Endothelial cell (in vitro differentiated cells): ENCODE measurements at regions not wholly inside any gene's neighbourhood (a gene's known extent, or its start where the extent isn't known, plus 50 kb on each side); places are given as distances from the start of the nearest gene placed in this dataset.

Experiments
- DNase-seq: peaks from one replicate; pipeline ENCODE4 v3.0.0; 2021; ENCODE audit warnings: low spot score
- H3K27ac Mint-ChIP-seq: one replicate; pipeline ENCODE4 v1.8.0; 2021; ENCODE audit warnings: mixed read lengths, inconsistent platforms; ENCODE audit not compliant: unreplicated experiment
- H3K27me3 Mint-ChIP-seq: one replicate; pipeline ENCODE4 v1.8.0; 2021; ENCODE audit warnings: mild to moderate bottlenecking, moderate library complexity, mixed read lengths, inconsistent platforms; ENCODE audit not compliant: unreplicated experiment
- H3K36me3 Mint-ChIP-seq: one replicate; pipeline ENCODE4 v1.8.0; 2021; ENCODE audit warnings: mild to moderate bottlenecking, low read depth, mixed read lengths, inconsistent platforms; ENCODE audit not compliant: unreplicated experiment
- H3K4me1 Mint-ChIP-seq: one replicate; pipeline ENCODE4 v1.8.0; 2021; ENCODE audit warnings: mild to moderate bottlenecking, mixed read lengths, inconsistent platforms; ENCODE audit not compliant: unreplicated experiment
- H3K4me3 Mint-ChIP-seq: one replicate; pipeline ENCODE4 v1.8.0; 2021; ENCODE audit warnings: mild to moderate bottlenecking, mixed read lengths, inconsistent platforms; ENCODE audit not compliant: unreplicated experiment
- H3K9me3 Mint-ChIP-seq: one replicate; pipeline ENCODE4 v1.8.0; 2021; ENCODE audit warnings: mixed read lengths, inconsistent platforms; ENCODE audit not compliant: unreplicated experiment
- CTCF ChIP-seq: fragments of 200-600 bp; sonication (generic); IDR thresholded peaks from one replicate; pipeline ENCODE4 v1.5.0; 2021; ENCODE audit warnings: antibody characterized with exemption; ENCODE audit not compliant: unreplicated experiment

- DNase-seq: no peak
- no peaks in the 10 kb centered on the region for H3K9me3 Mint-ChIP-seq
- H3K4me1 Mint-ChIP-seq: peaks cover 4% of the 10 kb centered on the region
- H3K27me3 Mint-ChIP-seq: peaks cover 7% of the 10 kb centered on the region
- no peaks in the 10 kb centered on the region for H3K36me3 Mint-ChIP-seq
- H3K4me3 Mint-ChIP-seq: no peak overlapping the region
- H3K27ac Mint-ChIP-seq: no peak overlapping the region
- no peak for TF ChIP-seq CTCF
These were observed 147.9 kb upstream of the ID2 start for GRCh38 chr2:8533923-8534322.

DNA sequence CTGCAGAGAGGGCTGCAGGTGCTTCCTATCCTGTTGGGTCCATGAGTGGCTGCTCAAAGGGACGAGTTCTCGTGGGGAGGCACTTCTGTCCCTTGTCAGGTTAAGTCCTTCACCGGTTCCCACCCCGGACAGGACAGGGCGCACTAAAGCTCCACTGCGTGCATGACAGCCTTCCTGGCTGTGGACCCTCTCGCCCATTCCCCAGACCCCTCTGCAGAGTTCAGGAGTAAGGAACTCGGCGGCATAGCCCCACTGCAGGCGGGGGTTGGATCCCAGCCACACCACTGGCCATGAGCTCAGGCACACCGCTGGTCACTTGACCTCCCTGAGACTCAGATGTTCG, 147.5 kb upstream of the ID2 start:
- peaks cover 7% of the 10 kb centered on the region for H3K27me3 Mint-ChIP-seq
- peaks cover 7% of the 10 kb centered on the region for H3K4me1 Mint-ChIP-seq
- DNase-seq: no peak
- no peak overlapping the region for H3K27ac Mint-ChIP-seq
- H3K9me3 Mint-ChIP-seq: no peaks in the 10 kb centered on the region
- no peaks in the 10 kb centered on the region for H3K36me3 Mint-ChIP-seq
- H3K4me3 Mint-ChIP-seq: no peak overlapping the region
- no peak for TF ChIP-seq CTCF

DNA sequence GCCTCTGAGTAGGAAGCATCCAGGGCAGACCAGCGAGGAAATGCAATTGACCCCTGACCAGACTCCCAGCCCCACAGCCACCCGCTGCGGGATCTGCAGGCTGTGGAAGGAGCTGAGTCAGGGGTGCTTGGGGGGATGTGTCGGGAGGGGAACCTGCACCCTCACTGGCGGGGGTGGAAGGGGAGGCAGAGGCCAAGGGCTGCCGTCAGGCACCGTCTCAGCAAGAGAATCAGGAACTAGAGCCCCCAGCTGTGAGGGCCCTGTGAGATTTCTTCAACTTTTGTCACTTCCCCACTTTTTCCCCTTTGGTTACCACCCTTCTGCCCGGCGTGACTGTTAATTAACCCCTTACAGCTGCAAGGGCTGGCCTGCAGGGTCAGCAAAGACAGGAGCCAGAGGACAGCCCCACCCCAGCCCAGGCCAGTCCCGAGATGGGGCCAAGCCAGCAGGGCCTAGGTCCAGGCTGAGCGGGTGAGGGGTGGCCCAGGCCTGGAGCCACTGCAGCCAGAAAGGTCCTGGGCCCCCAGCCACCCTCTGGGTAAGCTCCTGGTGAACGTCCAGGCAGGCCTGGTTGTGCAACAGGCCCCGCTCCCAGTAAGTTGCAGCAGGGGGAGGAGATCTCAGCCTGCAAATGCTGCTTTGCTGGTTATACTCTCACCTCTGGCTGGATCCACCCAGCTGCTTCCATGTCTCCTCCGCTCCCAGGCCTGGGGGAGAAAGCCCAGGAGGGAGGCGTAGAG, 147.0 kb upstream of the ID2 start:
- Mint-ChIP-seq H3K9me3 (no peaks in the 10 kb centered on the region), H3K27me3 (peaks cover 4% of the 10 kb centered on the region), H3K4me1 (peaks cover 12% of the 10 kb centered on the region), H3K4me3 (no peak overlapping the region), H3K36me3 (no peaks in the 10 kb centered on the region), H3K27ac (no peak overlapping the region)
- no peak for TF ChIP-seq CTCF
- DNase-seq: no peak

DNA sequence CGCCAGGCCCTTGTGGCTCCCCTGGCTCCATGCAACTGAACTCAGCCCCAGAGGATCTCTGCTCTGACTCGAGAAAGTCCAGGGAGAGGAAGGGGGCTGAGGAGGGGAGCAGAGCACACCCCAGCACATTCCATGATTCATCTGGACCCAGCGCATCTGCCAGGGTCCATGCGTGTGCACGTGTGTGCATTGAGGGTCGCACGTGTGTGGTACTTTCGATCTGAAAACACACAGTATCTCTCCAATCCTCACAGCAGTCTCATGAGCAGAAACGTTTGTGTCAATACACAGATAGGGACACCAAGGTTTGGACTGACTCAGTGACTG, 146.4 kb upstream of the ID2 start:
- Mint-ChIP-seq H3K27ac (no peak overlapping the region), H3K27me3 (peaks cover 4% of the 10 kb centered on the region), H3K36me3 (no peaks in the 10 kb centered on the region), H3K4me3 (no peak overlapping the region), H3K4me1 (peaks cover 17% of the 10 kb centered on the region), H3K9me3 (no peaks in the 10 kb centered on the region)
- no peak for TF ChIP-seq CTCF
- DNase-seq: no peak

DNA sequence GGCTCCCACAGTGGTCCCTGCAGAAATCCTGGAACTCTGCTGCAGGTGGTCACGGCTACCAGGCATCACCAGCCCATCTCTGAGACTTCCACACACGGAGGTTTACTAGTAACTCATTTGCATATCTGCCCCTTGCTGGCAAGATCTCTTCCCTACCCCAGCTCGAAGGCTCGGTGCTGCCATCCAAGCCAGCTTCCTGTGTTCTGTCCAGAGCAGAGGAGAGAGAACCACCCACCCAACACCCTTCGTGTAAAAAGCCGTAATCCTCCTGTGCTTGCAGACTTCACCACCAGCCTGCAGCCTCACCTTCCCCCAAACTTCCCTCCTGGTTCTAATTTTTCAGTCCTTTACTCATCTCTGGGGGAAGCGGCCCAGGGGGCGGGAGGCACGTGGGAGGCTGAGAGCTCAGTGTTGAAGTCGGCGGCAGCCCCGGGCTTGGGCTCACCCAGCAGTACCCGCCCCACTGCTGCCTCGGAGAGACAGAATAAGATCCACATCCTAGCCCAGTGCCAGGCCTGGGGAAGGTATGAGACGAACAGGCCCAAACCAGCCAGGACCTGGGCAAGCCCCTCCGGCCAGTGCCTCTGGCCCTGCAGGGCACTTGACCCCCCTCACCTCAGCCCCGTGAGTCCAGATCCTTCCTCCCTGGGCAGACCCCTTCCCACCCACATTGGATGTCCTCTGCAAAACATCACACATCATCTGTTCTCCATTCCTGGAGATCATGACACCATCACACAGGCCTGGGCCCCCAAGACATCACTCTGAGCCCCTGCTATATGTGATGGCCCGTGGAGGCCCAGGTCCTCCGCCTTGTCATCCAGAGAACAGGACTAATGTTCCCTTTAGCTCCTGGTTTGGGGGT, 145.8 kb upstream of the ID2 start:
- H3K27ac Mint-ChIP-seq: no peak overlapping the region
- no peak overlapping the region for H3K4me3 Mint-ChIP-seq
- H3K9me3 Mint-ChIP-seq: no peaks in the 10 kb centered on the region
- peaks cover 18% of the 10 kb centered on the region for H3K4me1 Mint-ChIP-seq
- no peak for TF ChIP-seq CTCF
- peaks cover 4% of the 10 kb centered on the region for H3K27me3 Mint-ChIP-seq
- H3K36me3 Mint-ChIP-seq: no peaks in the 10 kb centered on the region
- no peak for DNase-seq
